CD14-positive monocyte (primary cell): ENCODE measurements at regions not wholly inside any gene's neighbourhood (a gene's known extent, or its start where the extent isn't known, plus 50 kb on each side); places are given as distances from the start of the nearest gene placed in this dataset.

ENCODE experiments used
- DNase-seq, 3 donors: peaks; one replicate each; pipeline ENCODE4 v3.0.0-alpha.2; 2011 to 2022
- H2AFZ ChIP-seq: 2 replicates; pipeline ENCODE4 v1.6.0; 2012; ENCODE audit warnings: mild to moderate bottlenecking, low read depth, low read length, inconsistent platforms; ENCODE audit not compliant: insufficient read depth, poor library complexity, severe bottlenecking
- H3K27ac ChIP-seq, 2 donors: 1 replicate in 1 of 2; 2 replicates in 1 of 2; pipeline ENCODE4 v1.5.1; 2012 to 2013; ENCODE audit warnings: low read length in 2 of 2, control low read depth in 1 of 2, inconsistent platforms in 1 of 2, low read depth in 1 of 2, mild to moderate bottlenecking in 1 of 2
- H3K27me3 ChIP-seq, 2 donors: one replicate each; pipeline versions ENCODE4 v1.6.0 to v1.6.1; 2011 to 2013; ENCODE audit warnings: low read length in 2 of 2; ENCODE audit not compliant: control insufficient read depth in 2 of 2, insufficient read depth in 2 of 2
- H3K36me3 ChIP-seq, 2 donors: replicated peaks in 1 of 2; 1 replicate in 1 of 2; 2 replicates in 1 of 2; pipeline versions ENCODE4 v1.5.1 to v1.6.1; 2012 to 2013; ENCODE audit warnings: low read length in 2 of 2, control low read depth in 1 of 2, inconsistent platforms in 1 of 2, mild to moderate bottlenecking in 1 of 2; ENCODE audit not compliant: insufficient read depth in 2 of 2, control insufficient read depth in 1 of 2
- H3K4me1 ChIP-seq, 2 donors: 1 replicate in 1 of 2; 2 replicates in 1 of 2; pipeline versions ENCODE4 v1.5.1 to v1.6.1; 2012 to 2013; ENCODE audit warnings: low read length in 2 of 2, control low read depth in 1 of 2, inconsistent platforms in 1 of 2, mild to moderate bottlenecking in 1 of 2, moderate library complexity in 1 of 2; ENCODE audit not compliant: insufficient read depth in 2 of 2, control insufficient read depth in 1 of 2
- H3K4me2 ChIP-seq: replicated peaks from 2 replicates; pipeline ENCODE3; 2012; ENCODE audit warnings: low read length, moderate library complexity, mild to moderate bottlenecking; ENCODE audit not compliant: poor library complexity, severe bottlenecking; ENCODE audit errors: extremely low read depth
- H3K4me3 ChIP-seq, 3 experiments: fragments of 200-600 bp in 1 of 3; sonication (generic) in 1 of 3; replicated peaks in 1 of 3; 1 replicate in 2 of 3; 2 replicates in 1 of 3; pipeline ENCODE4 v1.5.1; 2011 to 2013; ENCODE audit warnings: low read length in 3 of 3, mild to moderate bottlenecking in 3 of 3, control low read depth in 2 of 3, low read depth in 2 of 3, inconsistent platforms in 1 of 3, moderate library complexity in 1 of 3
- H3K79me2 ChIP-seq: 2 replicates; pipeline ENCODE4 v1.6.0; 2012; ENCODE audit warnings: mild to moderate bottlenecking, control low read depth, inconsistent platforms, low read length, moderate library complexity; ENCODE audit not compliant: insufficient read depth
- H3K9ac ChIP-seq: 2 replicates; pipeline ENCODE4 v1.6.0; 2017; ENCODE audit warnings: low read length, mild to moderate bottlenecking; ENCODE audit not compliant: insufficient read depth, poor library complexity, severe bottlenecking
- H3K9me3 ChIP-seq, 2 donors: replicated peaks in 1 of 2; 1 replicate in 1 of 2; 2 replicates in 1 of 2; pipeline versions ENCODE4 v1.5.1 to v1.6.1; 2012 to 2013; ENCODE audit warnings: low read length in 2 of 2, control low read depth in 1 of 2; ENCODE audit not compliant: control insufficient read depth in 1 of 2, insufficient read depth in 1 of 2
- H4K20me1 ChIP-seq: 2 replicates; pipeline ENCODE4 v1.6.0; 2012; ENCODE audit warnings: mild to moderate bottlenecking, low read length, control low read depth, moderate library complexity; ENCODE audit not compliant: insufficient read depth
- H3K27ac Mint-ChIP-seq, 7 donors: one replicate each; pipeline ENCODE4 v1.8.0; 2020; ENCODE audit warnings: mild to moderate bottlenecking in 7 of 7, mixed read lengths in 7 of 7, moderate library complexity in 6 of 7, inconsistent platforms in 2 of 7
- H3K27me3 Mint-ChIP-seq, 3 donors: one replicate each; pipeline ENCODE4 v1.8.0; 2021 to 2022; ENCODE audit warnings: low read depth in 3 of 3, mild to moderate bottlenecking in 3 of 3, mixed read lengths in 3 of 3, moderate library complexity in 3 of 3, inconsistent platforms in 1 of 3
- H3K36me3 Mint-ChIP-seq, 2 donors: one replicate each; pipeline ENCODE4 v1.8.0; 2020; ENCODE audit warnings: mixed read lengths in 2 of 2, inconsistent platforms in 1 of 2, mild to moderate bottlenecking in 1 of 2
- H3K4me1 Mint-ChIP-seq: one replicate; pipeline ENCODE4 v1.8.0; 2020; ENCODE audit warnings: mild to moderate bottlenecking, mixed read lengths
- H3K4me3 Mint-ChIP-seq, 2 donors: one replicate each; pipeline ENCODE4 v1.8.0; 2020; ENCODE audit warnings: mild to moderate bottlenecking in 2 of 2, mixed read lengths in 2 of 2, moderate library complexity in 1 of 2
- H3K9me3 Mint-ChIP-seq, 7 donors: one replicate each; pipeline ENCODE4 v1.8.0; 2020 to 2022; ENCODE audit warnings: mixed read lengths in 7 of 7, mild to moderate bottlenecking in 6 of 7, moderate library complexity in 6 of 7, inconsistent platforms in 2 of 7
- CTCF ChIP-seq: fragments of 200-600 bp; IDR thresholded peaks from one replicate; pipeline ENCODE4 v1.8.0; 2022; ENCODE audit warnings: antibody characterized with exemption, mild to moderate bottlenecking
- WGBS: methylation state at CpG from one replicate; pipeline ENCODE4 v1.1.5; 2013; ENCODE audit warnings: missing lambda C conversion rate; ENCODE audit not compliant: insufficient coverage; 5-methylcytosine and 5-hydroxymethylcytosine counted together
- intact Hi-C, 2 donors: fragments of 100-400 bp; cut with micrococcal nuclease; formaldehyde crosslinking; loops; one replicate each; pipeline versions ENCODE4 v1.15.0 to v1.15.1; 2023

GRCh38 chr3:181052256-181052655 is 62.7 kb upstream of the DNAJC19 start:
- Histone ChIP-seq H4K20me1 (no peaks in the 10 kb centered on the region), H3K4me3 (no peak overlapping the region), H3K9me3 (peaks cover 0 to 8% of the 10 kb centered on the region in 2 donors), H3K4me1 (no peaks in the 10 kb centered on the region), H3K79me2 (no peaks in the 10 kb centered on the region), H3K9ac (no peak overlapping the region), H3K36me3 (no peaks in the 10 kb centered on the region), H3K27me3 (no peaks in the 10 kb centered on the region), H3K27ac (no peak overlapping the region), H2AFZ (no peak overlapping the region), H3K4me2 (no peak overlapping the region)
- no peaks in the 10 kb centered on the region for H3K36me3 Mint-ChIP-seq
- no peak overlapping the region for H3K4me3 Mint-ChIP-seq
- no peak for TF ChIP-seq CTCF
- peaks cover 2 to 8% (median 5%) of the 10 kb centered on the region in 7 donors for H3K9me3 Mint-ChIP-seq
- H3K27me3 Mint-ChIP-seq = no peaks in the 10 kb centered on the region
- intact Hi-C loops = no loop called here
- 79% methylated on average over 2 of the region's 2 CpGs for WGBS
- no peak for DNase-seq
- no peaks in the 10 kb centered on the region for H3K4me1 Mint-ChIP-seq
- no peak overlapping the region for H3K27ac Mint-ChIP-seq

- WGBS = no CpG with 5 or more reads among the region's 1 CpG
- no peak overlapping the region for H3K4me3 Mint-ChIP-seq
- intact Hi-C loops = no loop called here
- Histone ChIP-seq H3K4me1 (no peaks in the 10 kb centered on the region), H3K4me3 (no peak overlapping the region), H3K9ac (no peak overlapping the region), H3K36me3 (no peaks in the 10 kb centered on the region), H3K79me2 (no peaks in the 10 kb centered on the region), H3K4me2 (no peak overlapping the region), H4K20me1 (no peaks in the 10 kb centered on the region), H3K9me3 (peaks cover 5 to 19% of the 10 kb centered on the region in 2 donors), H3K27ac (no peak overlapping the region), H2AFZ (no peak overlapping the region), H3K27me3 (no peaks in the 10 kb centered on the region)
- H3K36me3 Mint-ChIP-seq = no peaks in the 10 kb centered on the region
- peaks cover 5 to 16% (median 15%) of the 10 kb centered on the region in 7 donors for H3K9me3 Mint-ChIP-seq
- H3K4me1 Mint-ChIP-seq = no peaks in the 10 kb centered on the region
- H3K27ac Mint-ChIP-seq = no peak overlapping the region
- H3K27me3 Mint-ChIP-seq = no peaks in the 10 kb centered on the region
- TF ChIP-seq CTCF = no peak
- no peak for DNase-seq
These were observed 61.2 kb upstream of the DNAJC19 start for GRCh38 chr3:181050738-181051137.
